ENCODE measurements at regions not wholly inside any gene's neighbourhood (a gene's known extent, or its start where the extent isn't known, plus 50 kb on each side); places are given as distances from the start of the nearest gene placed in this dataset.

- no peak for DNase-seq (ENCODE audit: low read depth)
- no peak for TF ChIP-seq CTCF (conservative IDR thresholded peaks at IDR 0.05; ENCODE audit: low read depth, low read length)
- H3K4me3 ChIP-seq (ENCODE audit: low read depth, low read length) = no peak overlapping the region
Observed at GRCh38 chr2:147554521-147555107, 290.2 kb upstream of the ACVR2A start.

GRCh38 chr2:147553775-147554271 is 291.0 kb upstream of the ACVR2A start:
- no peak for DNase-seq (ENCODE audit: low read depth)
- no peak for TF ChIP-seq CTCF (conservative IDR thresholded peaks at IDR 0.05; ENCODE audit: low read depth, low read length)
- H3K4me3 ChIP-seq (ENCODE audit: low read depth, low read length) = no peak overlapping the region

- no peak for DNase-seq (ENCODE audit: low read depth)
- H3K4me3 ChIP-seq (ENCODE audit: low read depth, low read length) = no peak overlapping the region
- no peak for TF ChIP-seq CTCF (conservative IDR thresholded peaks at IDR 0.05; ENCODE audit: low read depth, low read length)
Observed at GRCh38 chr2:147550995-147551731, 293.7 kb upstream of the ACVR2A start.

GRCh38 chr2:147549054-147549453 is 295.8 kb upstream of the ACVR2A start:
- DNase-seq (ENCODE audit: low read depth) = no peak
- no peak overlapping the region for H3K4me3 ChIP-seq (ENCODE audit: low read depth, low read length)
- TF ChIP-seq CTCF (conservative IDR thresholded peaks at IDR 0.05; ENCODE audit: low read depth, low read length) = no peak

- DNase-seq (ENCODE audit: low read depth) = no peak
Observed at GRCh38 chr2:147548451-147548850, 296.4 kb upstream of the ACVR2A start.

GRCh38 chr2:147547440-147547839 is 297.4 kb upstream of the ACVR2A start:
- no peak overlapping the region for H3K4me3 ChIP-seq (ENCODE audit: low read depth, low read length)
- DNase-seq (ENCODE audit: low read depth) = no peak
- TF ChIP-seq CTCF (conservative IDR thresholded peaks at IDR 0.05; ENCODE audit: low read depth, low read length) = no peak

More at GRCh38 chr2:147548451-147548850, 296.4 kb upstream of the ACVR2A start:
- TF ChIP-seq CTCF (conservative IDR thresholded peaks at IDR 0.05; ENCODE audit: low read depth, low read length) = no peak
- no peak overlapping the region for H3K4me3 ChIP-seq (ENCODE audit: low read depth, low read length)
